NCI-H1092 (cell line): ENCODE measurements at regions not wholly inside any gene's neighbourhood (a gene's known extent, or its start where the extent isn't known, plus 50 kb on each side); places are given as distances from the start of the nearest gene placed in this dataset.

ENCODE experiments used
- DNase-seq: peaks from one replicate; lab custom pipeline; 2025; lab: John Stamatoyannopoulos, UW

DNA sequence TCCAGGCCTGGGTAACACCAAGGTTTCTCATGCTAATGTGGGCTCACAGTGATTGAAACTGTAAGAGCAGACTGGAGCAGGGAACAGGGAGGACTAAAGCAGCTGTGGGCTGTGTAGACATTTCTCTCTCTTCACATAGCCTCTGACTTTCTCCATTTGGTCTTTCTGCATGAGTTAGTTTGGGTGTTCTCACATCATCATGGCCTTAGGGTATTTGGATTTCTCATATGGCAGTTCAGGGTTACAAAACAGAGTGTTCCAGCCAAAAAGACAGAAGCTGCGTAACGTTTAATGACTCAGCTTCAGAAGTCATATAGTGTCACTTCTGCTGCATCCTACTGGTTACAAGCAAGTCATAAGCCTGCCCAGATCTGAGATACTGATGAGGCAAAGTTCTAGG, 52.0 kb upstream of the OSBPL8 start:
- no peak for DNase-seq

DNA sequence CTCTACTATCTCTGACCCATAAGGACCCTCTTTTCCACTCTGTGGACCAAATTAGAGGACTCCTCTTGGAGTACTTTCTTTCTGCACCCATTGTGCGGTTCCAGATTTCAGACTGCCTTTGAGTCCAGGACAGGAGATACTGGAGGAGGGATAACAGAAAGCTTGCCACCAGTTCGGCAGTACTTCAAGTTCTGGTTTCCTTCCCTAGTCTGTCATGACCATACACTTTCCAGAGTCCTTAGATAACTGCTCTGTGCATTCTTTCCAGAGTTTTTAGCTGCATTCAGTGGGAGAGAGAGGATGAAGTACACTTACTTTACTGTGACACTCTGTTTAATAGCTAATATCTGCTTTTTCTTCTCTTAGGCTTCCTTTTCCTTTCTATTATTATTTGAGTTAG, 54.8 kb upstream of the OSBPL8 start:
- no peak for DNase-seq

DNA sequence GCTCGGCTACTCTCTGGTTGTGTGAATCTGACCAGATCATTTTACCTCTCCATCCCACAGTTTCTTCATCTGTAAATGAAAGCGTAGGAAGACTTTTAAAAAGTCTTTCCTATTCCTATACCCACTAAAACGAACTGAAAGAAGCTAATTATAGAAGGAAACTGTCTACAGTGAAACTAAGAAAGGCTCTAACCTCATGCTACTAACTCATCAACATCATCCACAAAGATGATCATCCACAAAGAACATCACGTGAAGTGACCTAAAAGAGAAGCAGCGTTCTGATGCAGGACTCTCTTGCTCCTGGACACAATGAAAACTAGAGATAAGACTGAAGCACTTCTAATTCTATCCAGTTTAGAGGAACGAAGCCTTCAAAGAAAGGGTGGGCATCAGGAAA, 58.5 kb upstream of the OSBPL8 start:
- DNase-seq, result no peak

DNA sequence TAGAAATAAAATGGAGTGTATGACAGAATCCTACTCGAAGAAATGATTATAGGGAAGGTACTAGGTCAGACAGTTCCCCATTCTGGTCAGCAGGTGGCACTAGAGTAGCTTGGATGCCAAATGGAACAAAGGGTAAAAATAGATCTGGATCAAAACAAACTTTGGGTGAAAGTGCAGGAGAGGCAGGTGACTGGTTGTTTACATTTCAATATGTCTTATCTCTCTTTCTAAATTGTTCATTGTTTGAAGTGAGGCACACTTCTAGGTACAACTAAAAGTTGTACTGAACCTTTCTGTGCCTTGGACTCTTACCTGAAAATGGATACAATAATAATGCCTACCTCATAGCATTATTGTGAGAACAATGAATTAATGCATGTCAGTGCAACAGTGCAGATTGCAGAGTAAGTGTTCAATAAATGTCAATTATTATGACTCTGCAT, 62.0 kb upstream of the OSBPL8 start:
- peak; percentile 1 for DNase-seq

GRCh38 chr12:76622351-76622750, 62.8 kb upstream of the OSBPL8 start:
- no peak for DNase-seq

GRCh38 chr12:76622915-76623314, 63.3 kb upstream of the OSBPL8 start:
- DNase-seq, result no peak

GRCh38 chr12:76623931-76624330, 64.4 kb upstream of the OSBPL8 start:
- no peak for DNase-seq

GRCh38 chr12:76627346-76628135, 68.0 kb upstream of the OSBPL8 start:
- DNase-seq, result no peak

GRCh38 chr12:76628745-76629144, 69.2 kb upstream of the OSBPL8 start:
- no peak for DNase-seq

- DNase-seq, result no peak
Measured at GRCh38 chr12:76631741-76632140, 72.2 kb upstream of the OSBPL8 start.

- no peak for DNase-seq
Measured at GRCh38 chr12:76633415-76633814, 73.8 kb upstream of the OSBPL8 start.

- no peak for DNase-seq
Measured at GRCh38 chr12:76634133-76634532, 74.6 kb upstream of the OSBPL8 start.

- no peak for DNase-seq
Measured at GRCh38 chr12:76636121-76636692, 76.6 kb upstream of the OSBPL8 start.

DNA sequence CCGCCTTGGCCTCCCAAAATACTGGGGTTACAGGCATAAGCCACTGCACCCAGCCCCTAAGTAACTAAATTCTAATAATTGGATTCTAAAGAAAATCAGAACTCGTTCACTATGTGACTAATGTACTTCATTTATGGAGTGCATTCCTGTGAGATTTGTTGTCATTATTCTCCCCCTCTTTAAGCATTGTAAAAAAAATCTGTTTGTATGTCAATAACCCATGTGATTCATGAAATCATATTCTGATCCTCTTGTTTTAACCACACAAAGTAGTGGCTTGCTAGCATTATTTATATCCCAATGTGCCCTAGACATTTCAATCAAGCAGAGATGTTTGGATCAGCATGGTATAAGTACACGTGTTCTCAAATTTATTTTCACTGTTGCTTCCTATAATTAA, 78.2 kb upstream of the OSBPL8 start:
- DNase-seq, result no peak

GRCh38 chr12:76639646-76640045, 80.1 kb upstream of the OSBPL8 start:
- no peak for DNase-seq

DNA sequence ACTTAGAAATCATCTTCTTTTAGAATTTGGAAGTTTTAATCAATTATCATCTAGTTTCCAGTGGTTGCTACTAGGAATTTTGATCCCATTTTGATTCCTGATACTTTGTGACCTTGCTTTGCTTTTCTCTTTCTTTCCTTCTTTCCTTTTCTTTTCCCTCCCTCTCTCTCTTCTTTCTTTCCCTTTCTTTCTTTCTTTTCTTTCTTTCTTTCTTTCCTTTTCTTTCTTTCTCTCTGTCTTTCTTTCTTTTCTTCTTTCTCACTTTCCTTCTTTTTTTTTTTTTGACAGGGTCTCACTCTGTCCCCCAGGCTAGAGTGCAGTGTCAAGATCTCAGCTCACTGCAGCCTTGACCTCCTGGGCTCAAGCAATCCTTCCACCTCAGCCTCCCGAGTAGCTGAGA, 81.5 kb upstream of the OSBPL8 start:
- no peak for DNase-seq

DNA sequence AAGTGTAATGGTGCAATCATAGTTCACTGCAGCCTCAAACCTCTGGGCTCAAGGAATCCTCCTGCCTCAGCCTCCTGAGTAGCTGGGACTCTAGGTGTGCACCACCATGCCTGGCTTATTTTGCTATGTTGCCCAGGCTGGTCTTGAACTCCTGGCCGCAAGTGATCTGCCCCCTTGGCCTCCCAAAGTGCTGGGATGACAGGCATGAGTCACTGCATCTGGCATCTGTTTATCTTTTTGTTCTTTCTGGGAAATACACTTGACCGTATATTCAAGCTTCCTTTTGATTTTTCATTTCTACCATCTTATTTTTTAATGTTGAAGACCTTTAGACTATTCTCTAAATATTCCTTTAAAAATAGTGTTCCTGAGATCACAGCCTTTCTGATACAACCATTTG, 82.4 kb upstream of the OSBPL8 start:
- no peak for DNase-seq

- DNase-seq, result no peak
Measured at GRCh38 chr12:76643438-76643837, 83.9 kb upstream of the OSBPL8 start.

DNA sequence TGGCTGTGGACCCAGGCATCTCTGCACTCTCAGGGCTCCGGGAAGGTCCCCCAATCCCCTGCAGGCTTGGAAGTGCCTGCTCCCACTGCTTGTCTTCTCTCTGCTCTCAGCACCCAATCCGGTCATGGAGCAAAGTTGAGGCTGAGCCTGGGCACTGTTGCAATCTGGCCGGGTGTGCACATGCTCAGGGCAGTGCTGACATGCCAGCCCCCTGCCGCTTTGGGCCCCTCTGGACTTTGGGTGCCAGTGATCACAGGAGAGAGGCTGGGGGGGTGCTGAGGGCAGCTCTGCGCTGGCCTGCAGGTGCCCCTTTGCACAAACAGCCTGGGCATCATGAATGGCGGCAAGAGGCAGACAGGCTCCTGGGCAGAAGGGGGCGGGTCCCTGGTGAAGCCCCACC, 85.4 kb upstream of the OSBPL8 start:
- DNase-seq, result no peak

- DNase-seq, result no peak
Measured at GRCh38 chr12:76645934-76646333, 86.4 kb upstream of the OSBPL8 start.

GRCh38 chr12:76646366-76646765, 86.8 kb upstream of the OSBPL8 start:
- DNase-seq, result no peak

DNA sequence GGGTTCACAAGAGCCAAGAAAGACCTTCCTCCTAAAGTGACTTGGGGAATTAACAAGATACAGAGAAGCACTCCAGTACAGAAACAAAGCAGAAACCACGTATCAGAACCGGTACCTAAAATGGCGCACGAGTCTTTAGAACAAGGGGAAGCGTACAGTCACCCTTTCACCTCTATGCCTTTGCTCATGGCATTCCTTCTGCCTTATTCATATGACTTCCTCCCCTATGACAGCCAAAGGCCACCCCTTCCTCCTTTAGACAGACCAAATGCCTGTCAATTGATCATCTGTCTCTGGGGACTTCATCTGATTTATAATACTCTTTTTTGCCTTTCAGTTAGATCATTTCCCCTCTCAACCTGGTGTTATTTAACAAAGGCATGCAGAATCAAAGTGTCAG, 89.5 kb upstream of the OSBPL8 start:
- DNase-seq, result no peak

GRCh38 chr12:76652402-76652801, 92.8 kb upstream of the OSBPL8 start:
- no peak for DNase-seq

DNA sequence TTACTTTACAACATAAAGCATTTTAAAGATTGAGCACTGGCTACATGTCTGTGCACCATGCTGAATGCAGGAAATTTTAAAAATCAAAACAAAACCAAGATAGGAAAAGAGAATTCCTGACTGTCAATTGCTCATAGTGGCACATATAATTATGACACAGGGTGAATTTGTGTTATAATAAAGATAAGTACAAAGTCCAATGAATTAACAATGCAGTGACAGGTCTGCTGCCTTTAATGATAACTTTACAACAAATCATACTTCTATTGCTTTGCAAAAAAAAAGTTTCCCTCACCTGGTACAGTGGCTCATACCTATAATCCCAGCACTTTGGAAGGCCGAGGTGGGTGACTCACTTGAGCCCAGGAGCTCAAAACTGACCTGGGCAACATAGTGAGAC, 93.8 kb upstream of the OSBPL8 start:
- no peak for DNase-seq
